HG02798 (cell line): ENCODE measurements at regions not wholly inside any gene's neighbourhood (a gene's known extent, or its start where the extent isn't known, plus 50 kb on each side); places are given as distances from the start of the nearest gene placed in this dataset.
"Not testable (repeated sequence)": the region's sequence is repeated elsewhere in the genome, so short reads cannot be mapped to it uniquely, and the experiment has no call there.

ENCODE experiments used
- ATAC-seq: cut with Tn5 transposase; IDR thresholded peaks from one replicate; pipeline ENCODE4 v1.9.1; 2021; ENCODE audit warnings: mild to moderate bottlenecking; ENCODE audit not compliant: unreplicated experiment, poor library complexity

- ATAC-seq: no peak
Observed at GRCh38 chr5:120808606-120809005, 344.5 kb downstream of the PRR16 start.

- no peak for ATAC-seq
Observed at GRCh38 chr5:120813551-120813950, 349.5 kb downstream of the PRR16 start.

GRCh38 chr5:120817044-120817985 lies 353.2 kb downstream of the PRR16 start:
- ATAC-seq: peak; percentile 51

- no peak for ATAC-seq
Observed at GRCh38 chr5:120818128-120818527, 354.0 kb downstream of the PRR16 start.

GRCh38 chr5:120823328-120823727 lies 359.2 kb downstream of the PRR16 start:
- no peak for ATAC-seq

GRCh38 chr5:120831646-120832045 lies 367.5 kb downstream of the PRR16 start:
- ATAC-seq: not testable (repeated sequence)

- ATAC-seq: no peak
Observed at GRCh38 chr5:120841830-120842229, 377.7 kb downstream of the PRR16 start.

- ATAC-seq: no peak
Observed at GRCh38 chr5:120843390-120843980, 379.4 kb downstream of the PRR16 start.

GRCh38 chr5:120848883-120849282 lies 384.8 kb downstream of the PRR16 start:
- ATAC-seq: no peak

- no peak for ATAC-seq
Observed at GRCh38 chr5:120852222-120852860, 388.2 kb downstream of the PRR16 start.

GRCh38 chr5:120866997-120867396 lies 402.9 kb downstream of the PRR16 start:
- ATAC-seq: no peak

GRCh38 chr5:120869831-120870230 lies 405.7 kb downstream of the PRR16 start:
- no peak for ATAC-seq

- no peak for ATAC-seq
Observed at GRCh38 chr5:120872297-120872696, 408.2 kb downstream of the PRR16 start.

GRCh38 chr5:120873083-120873482 lies 409.0 kb downstream of the PRR16 start:
- ATAC-seq: no peak

GRCh38 chr5:120874081-120874862 lies 410.2 kb downstream of the PRR16 start:
- no peak for ATAC-seq

- ATAC-seq: no peak
Observed at GRCh38 chr5:120882038-120882775, 418.1 kb downstream of the PRR16 start.

- ATAC-seq: no peak
Observed at GRCh38 chr5:120886351-120886860, 422.3 kb downstream of the PRR16 start.

GRCh38 chr5:120895660-120896059 lies 431.6 kb downstream of the PRR16 start:
- ATAC-seq: no peak

GRCh38 chr5:120901199-120901598 lies 437.1 kb downstream of the PRR16 start:
- ATAC-seq: no peak

GRCh38 chr5:120907953-120908352 lies 443.9 kb downstream of the PRR16 start:
- no peak for ATAC-seq
